Stimulated activated effector memory CD8-positive, alpha-beta T cell treated with anti-CD3 and anti-CD28 coated beads, Interleukin-12 subunit alpha, Interleukin-12 subunit beta, amount 100 ng/mL, for 72 hours (primary cell): ENCODE measurements at regions not wholly inside any gene's neighbourhood (a gene's known extent, or its start where the extent isn't known, plus 50 kb on each side); places are given as distances from the start of the nearest gene placed in this dataset.
"Not testable (repeated sequence)": the region's sequence is repeated elsewhere in the genome, so short reads cannot be mapped to it uniquely, and the experiment has no call there.

Source experiments
- ATAC-seq: fragments of 150-1000 bp; cut with Tn5 transposase; 2 replicates; pipeline ENCODE4 v1.10.0; 2021
- DNase-seq, 2 donors: peaks; one replicate each; pipeline ENCODE4 v3.0.0; 2021 to 2022; ENCODE audit warnings: low spot score in 2 of 2
- H3K27ac Mint-ChIP-seq: one replicate; pipeline ENCODE4 v1.8.0; 2022; ENCODE audit warnings: mild to moderate bottlenecking, mixed read lengths
- H3K36me3 Mint-ChIP-seq: one replicate; pipeline ENCODE4 v1.8.0; 2022; ENCODE audit warnings: mild to moderate bottlenecking, mixed read lengths
- H3K4me1 Mint-ChIP-seq: one replicate; pipeline ENCODE4 v1.8.0; 2022; ENCODE audit warnings: mixed read lengths
- H3K4me3 Mint-ChIP-seq: one replicate; pipeline ENCODE4 v1.8.0; 2022; ENCODE audit warnings: mild to moderate bottlenecking, mixed read lengths
- H3K9me3 Mint-ChIP-seq: one replicate; pipeline ENCODE4 v1.8.0; 2022; ENCODE audit warnings: mixed read lengths

DNA sequence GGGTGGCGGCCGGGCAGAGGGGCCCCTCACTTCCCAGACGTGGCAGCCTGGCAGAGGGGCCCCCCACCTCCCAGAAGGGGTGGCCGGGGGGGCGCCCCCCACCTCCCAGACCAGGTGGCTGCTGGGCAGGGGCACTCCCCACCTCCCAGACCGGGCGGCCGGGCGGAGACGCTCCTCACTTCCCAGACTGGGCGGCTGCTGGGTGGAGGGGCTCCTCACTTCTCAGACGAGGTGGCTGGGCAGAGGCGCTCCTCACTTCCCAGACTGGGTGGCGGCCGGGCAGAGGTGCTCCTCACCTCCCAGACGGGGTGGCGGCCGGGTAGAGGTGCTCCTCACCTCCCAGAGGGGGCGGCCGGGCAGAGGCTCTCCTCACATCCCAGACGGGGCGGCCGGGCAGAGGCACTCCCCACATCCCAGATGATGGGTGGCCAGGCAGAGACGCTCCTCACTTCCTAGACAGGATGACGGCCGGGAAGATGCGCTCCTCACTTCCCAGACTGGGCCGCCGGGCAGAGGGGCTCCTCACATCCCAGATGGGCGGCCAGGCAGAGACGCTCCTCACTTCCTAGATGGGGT, 303.2 kb upstream of the DIPK2B start:
- not testable (repeated sequence) for DNase-seq, ATAC-seq, H3K27ac Mint-ChIP-seq, H3K4me3 Mint-ChIP-seq, H3K9me3 Mint-ChIP-seq, H3K36me3 Mint-ChIP-seq
- H3K4me1 Mint-ChIP-seq = peaks cover 12% of the 10 kb centered on the region

- no peaks in the 10 kb centered on the region for H3K36me3 Mint-ChIP-seq
- DNase-seq (no peak), ATAC-seq (no peak)
- peaks cover 12% of the 10 kb centered on the region for H3K4me1 Mint-ChIP-seq
- no peak overlapping the region for H3K4me3 Mint-ChIP-seq
- H3K9me3 Mint-ChIP-seq = no peaks in the 10 kb centered on the region
- no peak overlapping the region for H3K27ac Mint-ChIP-seq
These were observed 301.7 kb upstream of the DIPK2B start for GRCh38 chrX:45502396-45502795.

DNA sequence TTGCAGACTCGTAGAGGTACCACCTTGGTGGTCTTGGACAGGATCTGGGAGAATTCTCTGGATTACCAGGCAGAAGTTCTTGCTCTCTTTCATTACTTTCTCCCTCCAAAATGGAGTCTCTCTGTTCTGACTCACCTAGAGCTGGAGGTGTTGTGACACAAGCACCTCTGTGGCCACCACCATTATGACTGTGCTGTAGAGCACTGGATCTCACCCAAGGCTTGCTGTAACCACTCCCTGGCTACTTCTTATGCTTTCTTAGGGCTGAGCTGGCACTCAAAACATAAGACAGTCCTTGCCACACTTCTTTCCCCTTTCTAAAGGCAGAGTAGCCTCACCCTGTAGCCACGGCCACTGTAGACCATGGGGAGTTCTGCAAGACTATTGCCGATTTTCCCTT, 296.6 kb upstream of the DIPK2B start:
- Mint-ChIP-seq H3K4me3 (no peak overlapping the region), H3K27ac (no peak overlapping the region), H3K4me1 (no peaks in the 10 kb centered on the region), H3K36me3 (peaks cover 6% of the 10 kb centered on the region), H3K9me3 (peaks cover 9% of the 10 kb centered on the region)
- ATAC-seq (peak; percentile 90), DNase-seq (no peak)

- DNase-seq (no peak), ATAC-seq (no peak)
- Mint-ChIP-seq H3K36me3 (no peaks in the 10 kb centered on the region), H3K9me3 (peaks cover 3% of the 10 kb centered on the region), H3K4me3 (no peak overlapping the region), H3K27ac (no peak overlapping the region), H3K4me1 (peaks cover 5% of the 10 kb centered on the region)
These were observed 285.0 kb upstream of the DIPK2B start for GRCh38 chrX:45485719-45486118.

DNA sequence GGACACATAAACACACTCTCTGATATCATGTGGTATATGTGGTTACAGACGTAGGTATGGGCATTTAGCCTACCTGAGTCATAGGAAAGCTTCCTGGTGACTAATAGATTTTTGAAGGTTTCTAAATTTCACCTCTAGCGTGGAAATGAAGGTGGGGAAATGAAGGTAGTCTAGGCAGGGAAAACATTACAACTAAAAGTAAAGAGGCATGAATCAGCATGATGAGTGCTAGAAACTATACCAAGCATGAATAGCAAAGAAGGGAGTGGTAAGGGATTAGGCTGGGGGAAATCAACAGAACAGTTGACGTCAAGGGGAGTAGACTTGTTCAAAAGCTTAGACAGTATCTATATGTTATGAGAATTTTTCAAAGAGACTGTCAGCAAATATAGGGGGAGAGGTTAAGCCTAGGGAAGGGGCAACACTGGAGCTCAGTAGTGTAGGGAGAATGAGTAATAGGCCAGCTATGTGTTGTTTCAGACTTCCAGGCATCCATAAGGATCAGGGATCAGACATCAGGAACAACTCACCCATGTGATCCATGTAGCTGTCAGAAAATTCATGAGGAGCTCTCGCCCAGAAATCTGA, 279.3 kb upstream of the DIPK2B start:
- Mint-ChIP-seq H3K36me3 (no peaks in the 10 kb centered on the region), H3K27ac (no peak overlapping the region), H3K4me3 (no peak overlapping the region), H3K9me3 (no peaks in the 10 kb centered on the region), H3K4me1 (peaks cover 6% of the 10 kb centered on the region)
- DNase-seq (no peak), ATAC-seq (peak; percentile 71)

DNA sequence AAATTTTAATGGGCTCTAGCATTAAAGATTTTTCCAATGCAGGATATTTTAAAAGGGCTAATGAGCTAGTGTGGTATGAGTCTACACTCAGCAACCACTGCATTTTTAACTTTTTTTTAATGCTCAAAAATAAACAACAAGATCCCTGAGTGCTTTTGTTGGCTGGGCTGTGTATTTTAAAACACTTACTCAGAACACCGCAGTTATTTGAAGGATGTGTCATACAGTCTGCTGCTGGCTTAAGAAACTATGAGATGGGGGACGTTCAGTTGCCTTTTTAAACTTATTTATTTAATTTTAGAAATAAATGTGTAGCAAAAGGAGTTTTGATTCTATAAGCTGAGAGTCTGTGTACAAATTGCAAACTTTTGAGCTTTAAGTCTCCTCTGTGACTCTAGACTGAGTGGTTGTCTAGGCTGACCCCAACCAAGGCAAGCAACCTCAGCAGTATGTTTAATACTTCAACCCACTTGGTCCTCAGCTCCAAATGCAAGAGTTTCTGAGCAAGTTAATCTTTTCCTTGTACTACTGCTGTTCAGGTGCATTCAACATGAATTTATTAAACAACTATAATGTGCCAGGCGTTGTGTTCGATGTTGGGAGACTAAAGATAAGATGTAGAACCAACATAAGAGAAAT, 278.6 kb upstream of the DIPK2B start:
- ATAC-seq (no peak), DNase-seq (no peak)
- no peak overlapping the region for H3K27ac Mint-ChIP-seq
- H3K9me3 Mint-ChIP-seq = no peaks in the 10 kb centered on the region
- H3K4me3 Mint-ChIP-seq = no peak overlapping the region
- no peaks in the 10 kb centered on the region for H3K36me3 Mint-ChIP-seq
- H3K4me1 Mint-ChIP-seq = peaks cover 6% of the 10 kb centered on the region

- DNase-seq = no peak
- no peaks in the 10 kb centered on the region for H3K4me1 Mint-ChIP-seq
- no peak overlapping the region for H3K27ac Mint-ChIP-seq
- no peak overlapping the region for H3K4me3 Mint-ChIP-seq
- H3K36me3 Mint-ChIP-seq = no peaks in the 10 kb centered on the region
- no peak for ATAC-seq
- no peaks in the 10 kb centered on the region for H3K9me3 Mint-ChIP-seq
These were observed 272.3 kb upstream of the DIPK2B start for GRCh38 chrX:45472968-45473367.

DNA sequence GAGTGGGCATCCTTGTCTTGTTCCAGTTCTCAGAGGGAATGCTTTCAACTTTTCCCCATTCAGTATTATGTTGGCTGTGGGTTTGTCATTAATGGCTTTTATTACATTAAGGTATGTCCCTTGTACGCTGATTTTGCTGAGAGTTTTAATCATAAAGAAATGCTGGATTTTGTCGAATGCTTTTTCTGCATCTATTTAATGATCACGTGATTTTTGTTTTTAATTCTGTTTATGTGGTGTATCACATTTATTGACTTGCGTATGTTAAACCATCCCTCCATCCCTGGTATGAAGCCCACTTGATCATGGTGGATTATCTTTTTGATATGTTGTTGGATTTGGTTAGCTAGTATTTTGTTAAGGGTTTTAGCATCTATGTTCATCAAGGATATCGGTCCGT, 266.9 kb upstream of the DIPK2B start:
- not testable (repeated sequence) for H3K27ac Mint-ChIP-seq, H3K36me3 Mint-ChIP-seq, H3K4me3 Mint-ChIP-seq, ATAC-seq, H3K9me3 Mint-ChIP-seq, DNase-seq, H3K4me1 Mint-ChIP-seq

GRCh38 chrX:45455732-45456131, 255.1 kb upstream of the DIPK2B start:
- H3K27ac Mint-ChIP-seq, H3K9me3 Mint-ChIP-seq, H3K4me1 Mint-ChIP-seq, H3K36me3 Mint-ChIP-seq, H3K4me3 Mint-ChIP-seq, DNase-seq, ATAC-seq: not testable (repeated sequence)

- Mint-ChIP-seq H3K27ac (no peak overlapping the region), H3K4me3 (no peak overlapping the region), H3K4me1 (no peaks in the 10 kb centered on the region)
These were observed 253.6 kb upstream of the DIPK2B start for GRCh38 chrX:45454290-45454689.

GRCh38 chrX:45449982-45450381, 249.3 kb upstream of the DIPK2B start:
- H3K27ac Mint-ChIP-seq = no peak overlapping the region
- DNase-seq (no peak), ATAC-seq (no peak)
- H3K36me3 Mint-ChIP-seq = no peaks in the 10 kb centered on the region
- peaks cover 6% of the 10 kb centered on the region for H3K4me1 Mint-ChIP-seq
- no peak overlapping the region for H3K4me3 Mint-ChIP-seq
- no peaks in the 10 kb centered on the region for H3K9me3 Mint-ChIP-seq

More at GRCh38 chrX:45454290-45454689, 253.6 kb upstream of the DIPK2B start:
- DNase-seq (no peak), ATAC-seq (no peak)
- no peaks in the 10 kb centered on the region for H3K9me3 Mint-ChIP-seq
- no peaks in the 10 kb centered on the region for H3K36me3 Mint-ChIP-seq

GRCh38 chrX:45447995-45448394, 247.3 kb upstream of the DIPK2B start:
- ATAC-seq (no peak), DNase-seq (no peak)
- no peaks in the 10 kb centered on the region for H3K9me3 Mint-ChIP-seq
- no peak overlapping the region for H3K27ac Mint-ChIP-seq
- no peak overlapping the region for H3K4me3 Mint-ChIP-seq
- H3K36me3 Mint-ChIP-seq = no peaks in the 10 kb centered on the region
- peaks cover 6% of the 10 kb centered on the region for H3K4me1 Mint-ChIP-seq

GRCh38 chrX:45447331-45447730, 246.7 kb upstream of the DIPK2B start:
- Mint-ChIP-seq H3K27ac (no peak overlapping the region), H3K4me1 (peaks cover 6% of the 10 kb centered on the region), H3K4me3 (no peak overlapping the region), H3K36me3 (no peaks in the 10 kb centered on the region), H3K9me3 (no peaks in the 10 kb centered on the region)
- DNase-seq = no peak
- ATAC-seq = no peak

DNA sequence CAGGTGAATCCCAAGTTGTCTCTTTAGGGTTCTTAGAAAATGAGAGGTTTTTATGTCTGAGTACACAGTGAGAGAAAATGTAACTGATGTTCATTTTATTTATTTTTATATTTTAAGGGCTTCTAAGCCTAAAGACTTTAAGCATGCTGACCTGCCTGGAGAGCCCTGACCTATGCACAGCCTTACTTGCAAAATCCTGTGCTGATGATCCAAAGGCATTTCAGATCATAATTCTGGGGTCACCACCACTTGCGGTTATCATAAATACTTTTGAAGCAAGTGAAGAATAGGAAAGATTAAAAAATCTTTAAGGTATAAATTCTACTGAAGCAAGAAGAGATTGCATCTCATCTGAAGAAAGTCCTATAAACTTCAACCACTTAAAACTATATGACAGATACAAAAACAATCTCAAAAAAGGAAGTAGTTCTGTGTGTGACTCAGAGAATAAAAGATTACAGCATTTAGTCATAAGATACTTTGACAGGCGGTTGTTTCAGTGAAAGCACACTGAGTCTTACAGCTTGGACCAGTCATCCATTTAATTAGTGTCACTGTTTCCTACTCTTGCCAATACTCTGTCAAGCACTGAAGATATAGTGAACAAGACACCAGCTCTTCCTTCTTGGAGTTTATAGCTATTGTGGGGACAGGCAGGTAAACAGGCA, 245.2 kb upstream of the DIPK2B start:
- Mint-ChIP-seq H3K4me1 (peaks cover 6% of the 10 kb centered on the region), H3K27ac (no peak overlapping the region), H3K9me3 (no peaks in the 10 kb centered on the region), H3K4me3 (no peak overlapping the region), H3K36me3 (no peaks in the 10 kb centered on the region)
- peak; percentile 95 for ATAC-seq
- DNase-seq = no peak

- DNase-seq (no peak), ATAC-seq (no peak)
- Mint-ChIP-seq H3K4me3 (no peak overlapping the region), H3K4me1 (no peaks in the 10 kb centered on the region), H3K9me3 (peaks cover 2% of the 10 kb centered on the region), H3K27ac (no peak overlapping the region), H3K36me3 (no peaks in the 10 kb centered on the region)
These were observed 236.5 kb upstream of the DIPK2B start for GRCh38 chrX:45437186-45437585.

- H3K4me3 Mint-ChIP-seq = no peak overlapping the region
- ATAC-seq = no peak
- peaks cover 3% of the 10 kb centered on the region for H3K9me3 Mint-ChIP-seq
- no peak overlapping the region for H3K27ac Mint-ChIP-seq
- H3K36me3 Mint-ChIP-seq = no peaks in the 10 kb centered on the region
- no peaks in the 10 kb centered on the region for H3K4me1 Mint-ChIP-seq
- no peak for DNase-seq
These were observed 234.8 kb upstream of the DIPK2B start for GRCh38 chrX:45435481-45435880.
